ENCODE measurements at regions not wholly inside any gene's neighbourhood (a gene's known extent, or its start where the extent isn't known, plus 50 kb on each side); places are given as distances from the start of the nearest gene placed in this dataset.

DNA sequence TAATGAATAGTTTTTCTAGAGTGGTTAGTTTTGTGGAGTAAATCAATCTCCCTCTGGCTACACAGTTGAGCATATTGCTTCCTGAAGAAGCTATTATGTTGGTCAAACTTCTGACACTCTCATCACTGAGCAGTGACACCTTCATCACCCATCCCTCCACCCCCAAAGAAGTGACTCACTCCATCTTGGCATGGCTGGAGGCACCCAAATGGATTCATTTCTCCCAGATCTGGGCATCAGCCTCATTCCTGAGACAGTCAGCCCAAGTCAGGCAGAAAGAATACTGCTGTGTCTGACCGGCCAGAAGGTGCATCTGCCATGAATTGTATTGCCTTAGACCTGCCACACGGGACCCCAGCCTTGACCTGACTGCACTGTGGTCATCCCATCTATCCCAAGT, 117.0 kb upstream of the HABP2 start:
- DNase-seq (ENCODE audit: low read depth in 4 of 4, low spot score in 1 of 4) = no peak

DNA sequence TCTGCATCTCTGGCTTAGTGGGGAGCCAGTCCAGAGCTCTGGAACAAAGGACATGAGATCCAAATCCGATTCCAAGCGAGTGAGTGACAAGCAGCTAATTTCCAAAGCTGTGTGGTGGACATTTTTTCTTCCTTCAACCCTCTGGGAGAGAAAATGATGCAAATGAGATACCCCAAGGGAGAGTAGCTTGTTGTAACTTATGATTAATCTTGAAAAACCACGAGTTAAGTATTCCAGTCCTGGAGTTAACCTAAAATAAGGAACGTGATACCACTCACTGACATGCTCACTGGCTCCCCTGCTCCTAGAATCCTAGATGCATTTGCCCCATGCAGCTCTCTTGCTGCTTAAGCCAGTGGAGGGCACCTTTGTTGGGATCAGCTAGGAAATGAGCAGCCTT, 116.0 kb upstream of the HABP2 start:
- DNase-seq (ENCODE audit: low read depth in 4 of 4, low spot score in 1 of 4) = no peak

DNA sequence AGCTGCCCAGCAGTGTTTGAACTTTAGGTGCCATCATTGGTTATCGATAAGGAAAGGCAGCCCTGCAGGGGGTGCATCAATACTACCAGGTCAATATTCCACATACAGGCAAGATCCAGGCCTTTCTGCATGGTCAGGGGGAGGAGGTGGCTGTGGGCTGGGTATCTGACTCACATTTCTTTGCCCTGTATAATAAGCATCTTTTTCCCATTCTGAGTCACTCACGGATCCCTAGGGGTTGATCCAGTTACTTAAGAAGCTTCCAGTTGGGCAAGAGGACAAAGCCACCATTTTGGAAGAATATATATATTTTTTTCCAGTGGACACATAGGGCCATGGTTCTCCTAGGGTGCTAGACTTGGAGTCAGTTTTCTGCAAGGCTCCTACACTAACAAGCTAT, 114.2 kb upstream of the HABP2 start:
- no peak for DNase-seq (ENCODE audit: low read depth in 4 of 4, low spot score in 1 of 4)

DNA sequence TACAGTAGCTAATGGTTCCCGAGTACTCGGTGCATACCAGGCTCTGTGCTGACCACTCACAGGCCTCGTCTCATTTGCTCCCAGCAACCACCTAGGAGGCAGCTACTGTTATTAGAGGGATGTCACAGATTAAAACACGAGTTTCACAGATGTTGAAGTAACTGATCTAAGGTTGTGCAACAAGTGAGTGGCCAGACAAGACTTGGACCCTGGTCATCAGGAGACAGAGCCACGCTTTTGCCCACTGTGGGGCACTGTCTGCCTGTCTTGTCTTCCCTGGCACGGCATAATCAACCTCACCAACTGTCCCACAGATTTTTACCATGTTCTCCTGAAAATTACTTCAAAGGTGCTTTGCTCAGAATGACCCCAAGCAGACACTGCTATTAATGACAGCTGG, 111.6 kb upstream of the HABP2 start:
- DNase-seq (ENCODE audit: low read depth in 4 of 4, low spot score in 1 of 4) = no peak

DNA sequence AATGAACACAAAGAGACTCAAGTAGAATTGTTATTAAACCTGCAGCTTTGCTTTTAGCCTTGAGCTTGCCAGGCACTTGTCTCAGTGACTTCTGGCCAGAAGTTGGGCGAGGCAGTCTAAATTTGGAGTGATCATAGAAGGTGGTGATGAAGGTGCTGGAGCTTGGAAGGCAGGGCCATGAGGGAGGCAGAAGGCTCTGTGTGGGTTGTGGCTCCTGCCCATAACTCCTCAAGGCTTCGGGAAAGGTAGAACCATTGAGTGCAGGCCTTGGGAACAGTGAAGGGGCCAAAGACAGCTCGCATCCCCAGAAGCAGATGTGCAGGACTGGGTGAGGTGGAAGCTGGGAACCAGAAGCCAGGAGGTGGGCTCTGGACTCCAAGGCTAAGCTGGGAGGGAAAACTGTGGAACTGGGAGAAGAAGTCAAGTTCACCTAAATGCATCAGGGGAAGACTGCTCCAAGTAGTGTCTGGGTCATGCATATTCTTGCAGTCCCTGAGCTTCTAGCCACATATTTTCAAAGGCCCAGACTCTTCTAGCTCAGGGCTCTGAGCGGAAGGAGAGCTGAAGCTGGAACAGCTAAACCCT, 111.1 kb upstream of the HABP2 start:
- DNase-seq (ENCODE audit: low read depth in 4 of 4, low spot score in 1 of 4) = no peak

DNA sequence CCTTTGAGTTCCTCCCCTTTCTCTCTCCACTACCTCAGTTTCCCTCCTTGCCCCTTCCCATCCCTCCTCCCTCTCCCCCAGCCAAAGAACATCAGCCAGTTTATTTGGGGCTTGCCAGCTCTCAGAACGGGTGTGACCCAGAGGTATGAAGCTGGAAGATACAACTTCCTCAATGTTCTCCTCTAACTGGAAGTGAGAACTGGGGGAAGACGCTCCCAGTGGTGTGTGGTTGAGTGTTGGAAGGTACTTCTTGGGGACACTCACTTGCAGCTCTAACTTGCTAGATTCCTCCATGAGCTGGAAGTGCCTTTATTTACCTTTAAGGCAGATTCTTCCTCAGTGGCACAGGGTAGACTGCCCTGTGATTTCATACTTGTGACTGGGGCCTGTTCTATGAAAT, 110.5 kb upstream of the HABP2 start:
- no peak for DNase-seq (ENCODE audit: low read depth in 4 of 4, low spot score in 1 of 4)

DNA sequence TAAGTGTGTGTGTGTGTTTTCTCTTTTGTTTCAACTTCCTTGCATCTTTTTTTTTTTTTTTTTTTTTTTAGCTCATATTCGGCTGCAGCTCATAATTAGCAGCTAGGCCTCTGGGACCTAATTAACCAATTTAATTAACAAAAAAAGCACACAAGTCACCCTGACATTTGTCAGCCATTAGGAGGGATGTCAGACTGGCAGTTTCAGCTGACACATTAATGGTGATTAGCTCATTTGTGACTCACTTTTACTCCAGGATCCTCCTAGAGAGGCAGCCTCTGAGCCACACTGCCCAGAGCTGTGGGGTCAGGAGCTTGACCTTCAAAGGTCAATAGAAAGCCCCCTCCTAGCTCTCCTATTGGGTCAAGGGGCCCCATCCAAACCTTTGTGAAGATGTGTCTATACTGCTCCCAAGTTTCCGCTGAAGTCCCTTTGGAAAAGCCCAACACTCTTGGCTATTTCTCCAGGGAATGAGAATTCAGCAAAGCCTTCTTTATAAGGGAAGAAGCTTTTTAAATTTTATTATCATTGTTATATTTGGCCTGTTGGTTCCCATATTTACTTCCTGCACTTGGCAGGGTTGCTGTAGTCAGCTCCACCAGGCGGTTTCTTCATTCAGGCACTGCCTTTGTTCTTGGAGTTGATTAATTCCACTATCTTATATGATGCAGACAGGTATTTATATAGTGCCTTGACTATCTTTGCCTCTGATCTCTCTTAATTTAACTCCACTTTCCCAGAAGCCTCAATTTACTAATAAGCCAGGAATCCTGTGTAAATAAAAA, 109.5 kb upstream of the HABP2 start:
- DNase-seq (ENCODE audit: low read depth in 4 of 4, low spot score in 1 of 4) = no peak

DNA sequence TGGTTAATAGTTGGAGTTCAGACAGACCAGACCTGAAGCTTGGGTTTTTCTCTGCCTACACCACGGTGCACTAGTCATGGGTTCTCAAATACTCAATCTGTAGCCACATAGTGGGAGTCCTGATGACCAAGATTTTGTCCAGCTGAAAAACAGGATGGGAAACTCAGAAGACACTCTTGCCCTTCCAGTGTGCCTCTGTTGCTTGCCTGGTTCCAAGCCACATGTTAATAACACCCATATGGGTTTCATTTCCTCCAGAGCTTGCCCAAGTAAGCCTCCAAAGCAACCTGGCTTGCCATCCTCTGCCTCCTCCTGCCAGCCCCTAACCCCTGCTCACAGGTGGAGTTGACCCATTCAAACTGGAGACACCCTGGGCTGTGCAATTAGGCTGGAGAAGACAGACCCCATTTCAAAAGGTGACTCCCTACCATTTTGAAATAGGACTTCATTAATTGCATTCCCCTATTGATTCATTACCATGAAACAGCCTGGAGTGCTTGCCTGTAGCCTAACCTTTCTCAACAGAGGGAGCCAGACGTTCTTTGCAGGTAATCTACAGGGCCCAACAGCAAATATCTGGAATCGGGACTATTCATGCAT, 108.0 kb upstream of the HABP2 start:
- no peak for DNase-seq (ENCODE audit: low read depth in 4 of 4, low spot score in 1 of 4)

DNA sequence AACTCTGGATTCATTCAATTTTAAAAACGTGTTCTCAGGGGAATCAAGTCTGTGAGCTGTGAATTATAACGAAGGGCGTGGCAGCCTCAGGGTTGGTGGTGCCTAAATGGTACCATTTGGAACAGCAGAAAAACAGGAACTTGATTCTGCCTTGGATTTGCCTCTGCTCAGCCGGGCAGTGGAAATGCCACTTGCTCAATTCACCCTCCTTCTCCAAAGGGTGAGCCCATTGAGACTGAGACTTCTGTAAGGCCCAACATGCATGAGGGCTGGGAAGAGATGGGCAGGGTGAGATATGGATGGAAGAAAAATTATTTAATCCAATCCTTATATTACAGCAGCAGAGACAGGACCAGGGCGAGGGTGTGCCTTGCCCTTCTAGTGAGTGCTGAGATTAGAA, 107.1 kb upstream of the HABP2 start:
- no peak for DNase-seq (ENCODE audit: low read depth in 4 of 4, low spot score in 1 of 4)

DNA sequence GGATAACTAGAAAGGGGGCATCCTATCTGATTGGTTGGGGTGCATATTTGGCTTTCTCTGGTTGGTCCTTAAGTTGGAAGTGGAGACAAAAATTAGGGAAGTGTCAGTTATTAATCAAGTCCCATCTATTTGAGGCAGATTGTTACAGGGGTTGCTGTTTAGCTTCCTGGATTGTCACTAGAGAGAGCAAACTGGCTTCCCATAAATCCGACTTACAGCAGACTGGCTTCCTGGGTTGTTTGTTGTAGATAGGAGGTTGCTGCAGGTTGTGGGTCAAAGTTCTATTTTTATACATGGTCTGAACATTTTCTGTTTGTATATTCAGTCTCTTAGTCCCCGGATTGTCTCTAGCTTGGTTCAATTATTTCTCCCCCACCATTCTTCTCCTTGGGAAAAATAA, 106.1 kb upstream of the HABP2 start:
- DNase-seq (ENCODE audit: low read depth in 4 of 4, low spot score in 1 of 4) = no peak

DNA sequence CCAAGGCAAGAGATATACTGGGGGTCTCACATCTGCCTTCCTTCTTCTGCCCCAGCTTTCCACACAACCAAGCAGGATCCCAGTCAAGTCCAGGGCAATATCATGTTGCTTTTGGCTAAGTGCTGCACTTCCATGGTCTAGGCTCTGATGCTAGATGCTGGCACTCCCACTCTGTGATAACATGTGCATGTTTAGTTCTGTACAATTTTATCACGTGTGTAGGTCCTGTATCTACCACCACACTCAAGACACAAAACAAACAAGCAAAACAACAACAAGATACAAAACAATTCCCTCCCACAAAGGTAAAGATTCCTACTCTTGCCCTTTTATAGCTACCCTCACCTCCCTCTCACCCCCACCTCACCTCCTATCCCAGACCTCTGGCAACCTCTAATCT, 105.6 kb upstream of the HABP2 start:
- no peak for DNase-seq (ENCODE audit: low read depth in 4 of 4, low spot score in 1 of 4)

DNA sequence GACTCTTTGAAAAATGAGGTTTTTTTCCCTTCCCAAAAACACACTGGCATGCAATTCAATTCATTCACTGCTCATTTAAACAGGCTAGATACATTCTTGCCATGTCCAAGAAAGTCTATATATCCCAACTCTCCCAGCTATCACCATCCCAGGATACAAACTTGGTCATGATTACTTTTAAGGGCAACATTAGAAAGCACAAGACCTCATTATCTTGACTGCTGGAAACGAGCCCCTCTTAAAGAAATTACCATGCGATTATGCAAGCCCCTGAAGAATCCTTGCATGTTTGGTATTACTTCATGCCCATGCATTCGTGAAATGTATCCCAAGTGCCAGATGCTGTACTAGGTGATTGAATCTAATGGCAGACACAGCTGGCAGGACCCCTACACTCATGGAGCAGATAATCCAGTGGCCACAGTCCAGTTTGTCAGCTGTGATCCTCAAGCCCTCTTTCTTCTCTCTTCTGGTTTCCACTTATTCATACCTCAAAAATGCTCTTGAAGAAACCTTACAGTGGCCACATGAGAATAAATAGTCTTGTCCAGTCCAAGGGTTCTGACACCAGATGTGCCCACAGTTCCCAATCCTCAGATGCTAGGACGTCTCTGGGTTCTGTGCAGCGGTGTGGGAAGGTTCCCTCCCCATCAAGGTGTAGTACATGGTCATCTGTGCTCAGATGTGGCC, 103.7 kb upstream of the HABP2 start:
- DNase-seq (ENCODE audit: low read depth in 4 of 4, low spot score in 1 of 4) = no peak

DNA sequence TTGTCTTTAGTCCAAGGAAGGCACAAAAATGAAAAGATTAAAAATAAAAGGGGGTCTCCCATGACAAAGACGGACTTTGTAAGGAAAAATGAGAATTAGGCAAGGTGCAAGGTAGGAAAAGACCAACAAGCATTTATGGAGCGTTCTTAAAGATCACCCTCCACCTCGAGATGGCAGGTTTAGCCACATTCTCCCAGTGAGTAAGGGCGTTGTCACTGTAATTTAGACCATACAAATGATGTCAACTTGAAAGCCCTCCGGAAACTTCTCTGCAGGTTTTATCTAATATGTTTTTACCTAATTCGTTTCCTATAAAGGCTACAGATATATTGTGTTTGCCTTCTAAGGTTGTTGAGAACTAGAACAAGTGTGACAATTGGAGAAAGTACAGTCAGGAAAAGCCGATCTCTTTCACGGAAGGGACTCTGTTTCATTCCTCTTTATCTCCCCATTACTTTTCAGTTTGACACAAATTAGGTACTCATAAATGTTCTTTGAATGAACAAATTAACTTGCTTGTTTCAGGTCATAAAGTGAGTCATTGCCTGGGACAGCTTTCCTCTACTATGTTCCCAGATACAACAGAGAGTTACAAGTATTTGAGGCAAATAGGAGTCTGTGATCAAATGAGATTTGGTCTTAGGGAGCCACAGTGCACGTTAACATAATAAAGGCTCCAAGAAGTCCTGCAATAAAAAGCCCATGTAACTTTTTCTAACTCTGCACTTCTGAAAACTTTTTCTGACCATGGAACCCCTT, 102.6 kb upstream of the HABP2 start:
- DNase-seq (ENCODE audit: low read depth in 4 of 4, low spot score in 1 of 4) = no peak

DNA sequence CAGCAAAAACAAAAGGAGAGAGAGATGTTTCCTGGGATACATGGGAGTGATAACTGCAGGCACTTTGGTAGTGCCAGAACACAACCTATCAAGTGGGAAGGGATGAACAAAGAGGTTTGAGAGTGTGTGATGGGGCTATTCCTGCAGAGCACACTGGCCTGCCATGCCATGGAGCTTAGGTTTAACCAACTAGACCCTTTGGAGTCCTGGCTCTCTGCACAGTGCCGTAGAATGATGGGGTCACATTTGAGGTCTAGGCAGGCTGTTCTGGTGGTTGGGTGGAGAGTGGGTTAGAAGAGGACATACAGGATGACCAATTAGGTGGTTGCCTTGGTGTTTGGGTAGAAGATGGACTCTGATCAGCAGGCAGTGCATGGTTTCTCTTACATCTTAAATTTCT, 101.9 kb upstream of the HABP2 start:
- DNase-seq (ENCODE audit: low read depth in 4 of 4, low spot score in 1 of 4) = no peak

DNA sequence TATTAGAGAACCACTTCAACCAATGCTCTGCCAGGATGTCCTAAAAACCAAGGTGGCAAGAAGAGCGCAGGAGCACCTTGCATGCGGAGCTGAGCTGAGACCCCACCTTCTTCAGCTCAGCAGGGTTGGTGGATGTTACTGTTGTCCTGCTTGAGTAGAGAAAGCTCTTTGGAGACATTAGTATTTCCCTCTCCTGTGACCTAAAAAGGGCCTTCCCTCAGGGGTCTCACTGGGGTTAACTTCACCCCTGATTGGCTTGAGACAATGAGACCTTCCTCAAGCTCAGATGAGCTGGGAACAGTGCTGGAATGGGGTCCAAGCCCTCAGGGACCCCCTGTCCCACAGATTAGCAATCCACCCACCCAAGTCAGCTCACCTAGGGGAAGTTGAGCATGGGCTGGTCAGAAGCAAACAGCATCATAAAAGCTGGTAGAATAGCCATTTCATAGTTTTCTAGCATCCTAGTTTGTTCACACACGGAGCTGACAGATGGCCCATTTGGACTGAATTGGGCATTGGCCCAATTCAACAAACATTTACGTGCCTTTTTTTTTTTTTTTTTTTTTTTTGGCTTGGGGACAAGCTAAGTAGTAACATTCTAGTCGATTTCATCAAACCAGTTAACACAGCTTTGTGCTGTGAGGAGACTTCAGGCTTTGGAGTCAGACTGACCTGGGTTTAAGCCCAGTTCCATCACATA, 100.6 kb upstream of the HABP2 start:
- DNase-seq (ENCODE audit: low read depth in 4 of 4, low spot score in 1 of 4) = no peak

DNA sequence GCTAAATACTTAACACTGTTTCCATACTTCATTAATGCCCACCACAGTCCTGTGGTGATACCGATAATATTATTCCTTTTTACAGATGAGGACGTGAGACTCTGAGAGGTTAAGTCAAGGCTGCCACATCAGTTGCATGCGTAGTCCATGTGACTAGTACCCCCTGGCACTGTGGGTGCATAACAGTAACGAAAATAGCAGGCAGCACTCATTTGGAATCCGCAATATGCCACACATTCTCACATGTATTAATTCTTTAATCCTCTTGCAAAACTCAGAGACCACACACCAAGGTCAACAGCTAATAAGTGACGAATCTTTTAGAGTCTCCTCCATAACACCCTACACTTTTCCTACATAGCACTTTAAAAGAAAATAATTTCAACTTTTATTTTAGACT, 99.5 kb upstream of the HABP2 start:
- DNase-seq (ENCODE audit: low read depth in 4 of 4, low spot score in 1 of 4) = no peak

DNA sequence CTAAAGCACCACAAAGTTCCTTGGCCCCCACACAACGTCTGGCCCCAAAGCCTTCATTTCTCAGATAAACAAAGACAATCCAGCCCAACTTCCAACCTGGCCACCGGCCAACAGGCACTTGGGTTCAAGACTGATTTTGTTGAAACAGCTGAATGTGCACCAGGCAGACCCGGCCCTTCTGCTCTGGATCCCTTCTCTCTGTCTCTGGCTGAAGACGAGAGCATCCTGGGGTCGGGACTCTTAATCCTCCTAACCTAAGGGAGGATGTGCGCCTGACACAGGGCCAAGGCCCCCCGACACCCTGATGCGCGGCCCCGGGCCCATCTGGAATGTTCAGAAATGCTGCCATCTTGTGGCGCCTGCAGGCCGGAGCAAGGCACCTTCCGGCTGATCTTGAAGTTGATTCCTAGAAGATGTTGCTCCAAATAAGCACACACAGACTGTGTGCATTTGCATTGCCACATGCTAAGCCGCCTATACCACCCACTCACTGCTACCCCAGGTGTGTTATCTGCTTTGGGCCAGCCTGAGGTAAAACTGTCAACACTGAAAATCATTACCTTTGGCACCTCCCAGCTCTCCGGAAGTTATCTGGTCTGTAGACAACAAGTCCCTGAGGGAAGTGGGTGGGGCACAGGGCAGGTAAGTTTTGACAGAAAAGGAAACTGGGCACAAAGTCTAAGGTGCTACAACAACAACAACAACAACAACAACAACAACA, 98.4 kb upstream of the HABP2 start:
- DNase-seq (ENCODE audit: low read depth in 4 of 4, low spot score in 1 of 4) = peak in 1 of 4 experiments; percentile 3

DNA sequence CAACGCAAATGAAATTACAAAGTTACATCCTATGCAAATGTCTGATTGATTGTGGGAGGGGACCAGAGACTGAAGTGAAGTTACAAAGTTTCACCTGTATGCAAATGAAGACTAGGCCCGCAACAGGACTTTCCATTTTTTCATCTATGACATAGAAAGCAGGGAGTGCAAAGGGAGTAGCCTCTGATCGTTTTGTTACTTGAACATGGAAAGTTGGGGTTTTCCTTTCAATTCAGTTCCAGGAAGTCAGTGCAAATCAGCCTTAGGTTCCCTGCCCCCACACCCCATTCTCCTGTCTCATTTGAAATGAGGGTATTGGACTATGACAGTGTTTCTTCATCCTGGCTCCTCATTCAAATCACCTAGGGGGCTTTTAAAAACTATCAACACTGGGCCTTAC, 96.9 kb upstream of the HABP2 start:
- no peak for DNase-seq (ENCODE audit: low read depth in 4 of 4, low spot score in 1 of 4)

DNA sequence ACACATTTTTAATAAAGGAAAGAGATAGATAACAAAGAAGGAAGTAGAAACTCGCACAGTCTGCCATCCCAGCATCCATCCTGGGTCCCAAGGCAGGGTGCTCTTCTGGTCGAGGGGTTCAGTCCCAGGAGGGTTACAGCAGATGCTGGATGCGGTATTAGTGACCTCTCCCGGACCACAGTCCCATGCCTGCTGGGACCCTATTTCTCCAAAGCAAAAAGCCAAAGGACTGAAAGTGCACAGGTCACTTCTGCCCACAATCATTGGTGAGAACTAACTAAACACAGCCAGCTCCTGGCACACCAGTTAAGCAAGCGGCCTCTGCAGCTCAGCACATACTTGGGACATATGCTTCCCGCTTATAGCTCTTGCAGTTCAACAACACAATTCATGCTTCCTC, 96.1 kb upstream of the HABP2 start:
- no peak for DNase-seq (ENCODE audit: low read depth in 4 of 4, low spot score in 1 of 4)

DNA sequence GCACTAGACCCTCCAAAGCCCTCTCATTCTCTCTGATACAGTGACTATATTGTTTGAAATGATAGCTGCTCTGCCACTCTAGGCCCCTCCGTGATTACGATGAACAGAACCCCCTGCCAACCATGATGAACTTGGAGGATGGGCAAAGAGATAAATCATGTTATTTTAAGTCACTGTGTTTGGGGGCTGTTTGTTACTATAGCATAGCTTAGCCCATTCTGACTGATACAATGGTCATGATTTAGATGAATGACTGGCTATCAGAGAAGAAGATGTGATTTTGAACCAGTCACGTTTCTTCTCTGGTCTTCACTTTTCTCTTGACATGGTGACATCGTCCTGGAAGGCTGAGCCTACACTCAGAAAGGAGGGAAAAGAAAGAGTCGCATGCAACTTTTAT, 95.4 kb upstream of the HABP2 start:
- no peak for DNase-seq (ENCODE audit: low read depth in 4 of 4, low spot score in 1 of 4)
